ENCODE measurements at regions not wholly inside any gene's neighbourhood (a gene's known extent, or its start where the extent isn't known, plus 50 kb on each side); places are given as distances from the start of the nearest gene placed in this dataset.
A peak's percentile ranks its signal among the peaks of the same experiment; 100 is the strongest.
"Not testable (repeated sequence)": the region's sequence is repeated elsewhere in the genome, so short reads cannot be mapped to it uniquely, and the experiment has no call there.

- Mint-ChIP-seq H3K27ac (no peak overlapping the region), H3K36me3 (no peaks in the 10 kb centered on the region), H3K27me3 (peaks cover 18% of the 10 kb centered on the region)
Observed at GRCh38 chr5:174529925-174530681, 194.3 kb upstream of the MSX2 start.

GRCh38 chr5:174531782-174532191, 192.6 kb upstream of the MSX2 start:
- Mint-ChIP-seq H3K4me1 (no peaks in the 10 kb centered on the region), H3K27me3 (peaks cover 20% of the 10 kb centered on the region), H3K27ac (no peak overlapping the region), H3K36me3 (no peaks in the 10 kb centered on the region), H3K4me3 (no peak overlapping the region), H3K9me3 (no peaks in the 10 kb centered on the region)
- no peak for DNase-seq

More at GRCh38 chr5:174529925-174530681, 194.3 kb upstream of the MSX2 start:
- H3K4me3 Mint-ChIP-seq: no peak overlapping the region
- peaks cover 1% of the 10 kb centered on the region for H3K9me3 Mint-ChIP-seq
- DNase-seq: no peak
- no peaks in the 10 kb centered on the region for H3K4me1 Mint-ChIP-seq

DNA sequence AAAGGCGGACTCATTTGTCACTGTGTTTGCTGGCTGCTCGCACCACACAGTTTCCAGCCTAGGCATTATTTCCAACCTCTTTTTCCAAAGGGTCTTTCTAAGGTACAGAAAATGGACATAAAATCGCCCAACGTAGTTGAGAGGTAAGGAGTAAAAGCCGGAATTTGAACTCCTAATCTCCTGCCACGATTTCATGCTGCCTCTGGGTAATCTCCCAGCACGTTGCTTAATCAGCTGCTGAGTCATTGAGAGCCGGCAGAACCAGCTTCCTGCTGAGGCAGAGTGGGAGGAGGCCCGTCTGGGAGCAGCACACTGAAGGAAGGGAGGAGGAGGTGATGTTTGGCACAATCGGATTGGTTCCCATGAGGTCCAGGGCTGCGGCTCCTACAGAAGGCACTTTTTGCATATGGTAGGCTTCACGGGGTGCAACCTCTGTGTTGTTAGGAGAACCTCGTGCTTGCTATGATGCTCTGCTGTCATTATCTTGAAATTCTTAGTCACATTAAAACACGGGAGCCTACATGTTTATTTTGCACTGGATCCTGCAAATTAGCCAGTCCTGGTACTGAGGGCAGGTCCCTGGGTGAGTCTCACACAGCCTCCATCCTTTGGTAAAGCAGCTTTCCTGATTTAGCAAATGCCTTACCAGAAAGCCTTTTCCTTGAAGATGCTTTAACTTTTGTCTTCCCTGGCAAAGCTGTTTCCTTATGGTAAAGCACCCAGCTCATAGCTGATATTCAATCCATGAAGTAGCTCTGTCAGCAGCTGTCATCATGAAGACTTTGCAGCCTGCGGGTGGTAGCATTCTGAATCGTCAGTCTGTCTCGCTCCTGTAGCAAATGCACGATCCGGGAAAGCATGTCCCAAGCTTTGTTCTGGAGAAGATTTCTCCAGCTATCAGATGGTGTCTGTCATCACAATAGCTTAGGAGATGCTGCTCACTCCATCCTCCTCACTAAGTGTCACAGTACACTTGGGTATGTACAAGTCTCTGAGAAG, 191.6 kb upstream of the MSX2 start:
- H3K27me3 Mint-ChIP-seq: peaks cover 20% of the 10 kb centered on the region
- H3K4me3 Mint-ChIP-seq: no peak overlapping the region
- no peaks in the 10 kb centered on the region for H3K4me1 Mint-ChIP-seq
- no peak overlapping the region for H3K27ac Mint-ChIP-seq
- peak; percentile 2 for DNase-seq
- no peaks in the 10 kb centered on the region for H3K36me3 Mint-ChIP-seq
- no peaks in the 10 kb centered on the region for H3K9me3 Mint-ChIP-seq

DNA sequence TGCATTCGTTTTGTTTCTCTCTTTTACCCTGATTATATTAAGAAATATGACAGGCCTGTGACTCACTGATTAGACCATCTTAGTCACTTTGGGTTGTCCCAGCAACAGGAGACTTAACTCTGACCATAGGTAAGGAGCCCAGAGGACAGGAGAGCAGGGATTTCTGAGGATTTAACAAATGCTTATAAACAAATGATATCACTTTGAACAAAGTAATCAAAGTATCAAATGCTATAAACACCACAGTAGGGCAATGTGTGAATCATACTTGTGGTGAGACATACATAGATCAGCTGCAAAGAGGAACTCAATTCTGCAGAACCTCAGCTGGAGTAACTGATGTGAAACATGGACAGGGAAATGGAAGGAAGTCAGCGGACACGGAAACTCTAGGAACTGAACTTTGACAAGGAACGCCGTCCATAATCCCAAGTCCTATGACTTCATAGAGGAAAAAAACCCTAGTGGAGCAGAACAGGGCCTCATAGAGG, 190.6 kb upstream of the MSX2 start:
- Mint-ChIP-seq H3K27ac (no peak overlapping the region), H3K36me3 (no peaks in the 10 kb centered on the region), H3K9me3 (peaks cover 8% of the 10 kb centered on the region), H3K27me3 (peaks cover 16% of the 10 kb centered on the region), H3K4me1 (no peaks in the 10 kb centered on the region), H3K4me3 (no peak overlapping the region)
- no peak for DNase-seq

GRCh38 chr5:174535669-174536068, 188.7 kb upstream of the MSX2 start:
- Mint-ChIP-seq H3K4me3 (no peak overlapping the region), H3K4me1 (no peaks in the 10 kb centered on the region), H3K27ac (no peak overlapping the region), H3K27me3 (peaks cover 4% of the 10 kb centered on the region), H3K36me3 (no peaks in the 10 kb centered on the region), H3K9me3 (peaks cover 11% of the 10 kb centered on the region)
- no peak for DNase-seq

GRCh38 chr5:174539823-174540222, 184.6 kb upstream of the MSX2 start:
- not testable (repeated sequence) for H3K27ac Mint-ChIP-seq, H3K36me3 Mint-ChIP-seq, H3K4me3 Mint-ChIP-seq, DNase-seq, H3K4me1 Mint-ChIP-seq, H3K27me3 Mint-ChIP-seq
- peaks cover 12% of the 10 kb centered on the region for H3K9me3 Mint-ChIP-seq

DNA sequence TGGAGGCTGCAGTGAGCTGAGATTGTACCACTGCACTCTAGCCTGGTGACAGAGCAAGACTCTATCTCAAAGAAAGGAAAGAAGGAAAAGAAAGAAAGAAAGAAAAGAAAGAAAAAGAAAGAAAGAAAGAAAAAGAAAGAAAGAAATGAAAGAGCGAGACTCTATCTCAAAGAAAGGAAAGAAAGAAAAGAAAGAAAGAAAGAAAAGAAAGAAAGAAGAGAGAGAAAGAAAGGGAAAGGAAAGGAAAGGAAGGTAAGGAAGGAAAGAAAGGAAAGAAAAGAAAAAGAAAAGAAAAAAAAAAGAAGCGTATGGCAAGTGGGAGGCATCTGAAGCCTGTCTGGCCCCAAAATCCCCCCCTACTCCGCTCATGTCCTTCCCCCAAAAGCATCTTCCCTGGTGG, 182.3 kb upstream of the MSX2 start:
- Mint-ChIP-seq H3K27ac (no peak overlapping the region), H3K36me3 (no peaks in the 10 kb centered on the region), H3K27me3 (no peaks in the 10 kb centered on the region), H3K4me1 (no peaks in the 10 kb centered on the region), H3K9me3 (peaks cover 12% of the 10 kb centered on the region), H3K4me3 (no peak overlapping the region)
- no peak for DNase-seq

- DNase-seq: no peak
- no peaks in the 10 kb centered on the region for H3K4me1 Mint-ChIP-seq
- H3K36me3 Mint-ChIP-seq: no peaks in the 10 kb centered on the region
- peaks cover 12% of the 10 kb centered on the region for H3K9me3 Mint-ChIP-seq
- no peak overlapping the region for H3K4me3 Mint-ChIP-seq
- H3K27me3 Mint-ChIP-seq: no peaks in the 10 kb centered on the region
- H3K27ac Mint-ChIP-seq: no peak overlapping the region
Observed at GRCh38 chr5:174542471-174542870, 181.9 kb upstream of the MSX2 start.

GRCh38 chr5:174545926-174546325, 178.5 kb upstream of the MSX2 start:
- H3K4me3 Mint-ChIP-seq: no peak overlapping the region
- H3K36me3 Mint-ChIP-seq: no peaks in the 10 kb centered on the region
- DNase-seq: no peak
- no peaks in the 10 kb centered on the region for H3K9me3 Mint-ChIP-seq
- no peaks in the 10 kb centered on the region for H3K27me3 Mint-ChIP-seq
- H3K27ac Mint-ChIP-seq: no peak overlapping the region
- H3K4me1 Mint-ChIP-seq: no peaks in the 10 kb centered on the region

- no peak for DNase-seq
- H3K4me3 Mint-ChIP-seq: no peak overlapping the region
- no peaks in the 10 kb centered on the region for H3K27me3 Mint-ChIP-seq
- H3K9me3 Mint-ChIP-seq: no peaks in the 10 kb centered on the region
- no peak overlapping the region for H3K27ac Mint-ChIP-seq
- H3K4me1 Mint-ChIP-seq: no peaks in the 10 kb centered on the region
- no peaks in the 10 kb centered on the region for H3K36me3 Mint-ChIP-seq
Observed at GRCh38 chr5:174547814-174548213, 176.6 kb upstream of the MSX2 start.

DNA sequence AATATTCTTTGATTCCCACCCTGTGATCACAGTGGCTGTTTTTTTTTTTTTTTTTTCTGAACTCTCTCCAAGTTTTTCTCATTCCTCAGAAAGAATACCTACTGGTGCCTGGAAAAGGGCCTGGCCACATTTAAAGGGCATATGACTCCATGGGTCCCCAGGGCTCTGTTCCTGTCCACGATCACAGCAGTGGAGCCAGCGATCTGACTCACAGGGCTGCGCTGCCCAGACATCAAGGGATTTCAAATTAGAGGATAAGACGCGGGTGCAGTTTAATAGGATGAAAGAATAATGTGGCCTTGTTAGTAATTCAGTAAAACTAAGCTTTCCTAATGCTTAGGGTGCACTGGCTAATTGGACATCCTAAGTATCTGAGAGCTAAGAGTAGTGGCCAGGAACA, 175.1 kb upstream of the MSX2 start:
- H3K9me3 Mint-ChIP-seq: no peaks in the 10 kb centered on the region
- DNase-seq: no peak
- no peak overlapping the region for H3K27ac Mint-ChIP-seq
- no peaks in the 10 kb centered on the region for H3K27me3 Mint-ChIP-seq
- H3K4me1 Mint-ChIP-seq: no peaks in the 10 kb centered on the region
- H3K36me3 Mint-ChIP-seq: no peaks in the 10 kb centered on the region
- no peak overlapping the region for H3K4me3 Mint-ChIP-seq

DNA sequence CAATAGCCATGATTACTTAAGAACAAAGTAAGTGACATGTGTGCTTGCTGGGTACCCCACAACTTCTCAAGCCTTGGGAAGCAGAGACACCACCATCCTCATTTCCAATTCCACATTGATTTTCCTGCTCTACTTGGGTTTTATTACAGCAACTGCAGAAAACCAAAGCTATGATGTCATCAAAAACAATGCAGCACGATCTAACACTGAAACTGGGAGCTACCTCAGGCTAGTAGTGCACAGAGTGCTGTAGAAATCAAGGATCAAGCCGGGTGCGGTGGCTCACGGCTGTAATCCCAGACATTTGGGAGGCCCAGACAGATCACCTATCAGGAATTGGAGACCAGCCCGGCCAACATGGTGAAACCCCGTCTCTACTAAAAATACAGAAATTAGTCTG, 174.4 kb upstream of the MSX2 start:
- H3K36me3 Mint-ChIP-seq: no peaks in the 10 kb centered on the region
- H3K9me3 Mint-ChIP-seq: no peaks in the 10 kb centered on the region
- H3K4me1 Mint-ChIP-seq: no peaks in the 10 kb centered on the region
- no peak overlapping the region for H3K4me3 Mint-ChIP-seq
- no peak for DNase-seq
- no peaks in the 10 kb centered on the region for H3K27me3 Mint-ChIP-seq
- no peak overlapping the region for H3K27ac Mint-ChIP-seq

- H3K27me3 Mint-ChIP-seq: peaks cover 4% of the 10 kb centered on the region
- no peaks in the 10 kb centered on the region for H3K36me3 Mint-ChIP-seq
- H3K9me3 Mint-ChIP-seq: no peaks in the 10 kb centered on the region
- no peak overlapping the region for H3K27ac Mint-ChIP-seq
- no peak for DNase-seq
- H3K4me1 Mint-ChIP-seq: no peaks in the 10 kb centered on the region
- no peak overlapping the region for H3K4me3 Mint-ChIP-seq
Observed at GRCh38 chr5:174552428-174552827, 172.0 kb upstream of the MSX2 start.

DNA sequence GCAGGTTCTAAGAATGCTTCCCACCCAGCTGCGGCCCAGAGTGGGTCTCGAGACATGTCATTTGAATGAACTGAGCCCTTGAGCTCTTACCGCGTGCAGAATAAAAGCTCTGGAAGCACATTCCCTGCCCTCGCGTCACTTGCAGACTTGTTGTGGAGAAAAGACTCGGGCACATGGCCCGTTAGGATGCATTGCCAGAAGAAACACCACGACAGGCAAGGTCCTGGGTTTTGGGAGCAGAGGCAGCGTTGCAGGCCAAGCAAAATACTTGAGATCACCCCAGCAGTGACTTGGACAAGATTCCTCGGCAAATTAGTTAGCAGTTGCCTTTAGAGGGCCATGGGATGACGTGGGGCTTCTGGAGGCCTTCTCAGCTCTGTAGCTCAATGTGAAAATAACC, 170.8 kb upstream of the MSX2 start:
- Mint-ChIP-seq H3K4me1 (no peaks in the 10 kb centered on the region), H3K27ac (no peak overlapping the region), H3K27me3 (peaks cover 4% of the 10 kb centered on the region), H3K4me3 (no peak overlapping the region), H3K36me3 (no peaks in the 10 kb centered on the region), H3K9me3 (no peaks in the 10 kb centered on the region)
- DNase-seq: no peak

GRCh38 chr5:174555726-174556125, 168.7 kb upstream of the MSX2 start:
- Mint-ChIP-seq H3K4me3 (no peak overlapping the region), H3K4me1 (no peaks in the 10 kb centered on the region), H3K27ac (no peak overlapping the region), H3K36me3 (no peaks in the 10 kb centered on the region), H3K27me3 (peaks cover 7% of the 10 kb centered on the region), H3K9me3 (no peaks in the 10 kb centered on the region)
- no peak for DNase-seq

Data from activated naive CD8-positive, alpha-beta T cell treated with anti-CD3 and anti-CD28 coated beads for 36 hours (primary cell).